Activated naive CD8-positive, alpha-beta T cell treated with anti-CD3 and anti-CD28 coated beads, Interleukin-2, amount 10 ng/mL, durations not matched to agents 7 days and 5 days (primary cell): ENCODE measurements at regions not wholly inside any gene's neighbourhood (a gene's known extent, or its start where the extent isn't known, plus 50 kb on each side); places are given as distances from the start of the nearest gene placed in this dataset.

Experiments
- ATAC-seq: fragments of 150-1000 bp; cut with Tn5 transposase; one replicate; pipeline ENCODE4 v1.10.0; 2021; ENCODE audit warnings: low read depth, moderate library complexity
- POLR2A ChIA-PET: fragments of 350-600 bp; sonication (Branson Sonifier 250); formaldehyde crosslinking; loops from one replicate; lab custom pipeline; 2021; ENCODE audit warnings: antibody characterized with exemption; lab: Charles Lee
- DNase-seq: peaks from one replicate; pipeline ENCODE4 v3.0.0; 2021
- H3K27ac Mint-ChIP-seq: one replicate; pipeline ENCODE4 v1.8.0; 2022; ENCODE audit warnings: mild to moderate bottlenecking, mixed read lengths
- H3K27me3 Mint-ChIP-seq: one replicate; pipeline ENCODE4 v1.8.0; 2022; ENCODE audit warnings: mild to moderate bottlenecking, moderate library complexity, mixed read lengths
- H3K36me3 Mint-ChIP-seq: one replicate; pipeline ENCODE4 v1.8.0; 2021; ENCODE audit warnings: mild to moderate bottlenecking, mixed read lengths
- H3K4me1 Mint-ChIP-seq: one replicate; pipeline ENCODE4 v1.8.0; 2021; ENCODE audit warnings: mixed read lengths
- H3K4me3 Mint-ChIP-seq: one replicate; pipeline ENCODE4 v1.8.0; 2022; ENCODE audit warnings: mild to moderate bottlenecking, moderate library complexity, mixed read lengths
- H3K9me3 Mint-ChIP-seq: one replicate; pipeline ENCODE4 v1.8.0; 2021; ENCODE audit warnings: mixed read lengths

- no peak for DNase-seq
- POLR2A ChIA-PET, result no interaction called here
- Mint-ChIP-seq H3K36me3 (no peaks in the 10 kb centered on the region), H3K9me3 (peaks cover 4% of the 10 kb centered on the region), H3K4me1 (no peaks in the 10 kb centered on the region), H3K27ac (no peak overlapping the region), H3K27me3 (peaks cover 12% of the 10 kb centered on the region), H3K4me3 (no peak overlapping the region)
- no peak for ATAC-seq
These were observed 243.2 kb upstream of the IRX4 start for GRCh38 chr5:2125901-2126265.

GRCh38 chr5:2125171-2125900 is 242.6 kb upstream of the IRX4 start:
- H3K4me3 Mint-ChIP-seq, result no peak overlapping the region
- no peaks in the 10 kb centered on the region for H3K36me3 Mint-ChIP-seq
- peaks cover 10% of the 10 kb centered on the region for H3K27me3 Mint-ChIP-seq

DNA sequence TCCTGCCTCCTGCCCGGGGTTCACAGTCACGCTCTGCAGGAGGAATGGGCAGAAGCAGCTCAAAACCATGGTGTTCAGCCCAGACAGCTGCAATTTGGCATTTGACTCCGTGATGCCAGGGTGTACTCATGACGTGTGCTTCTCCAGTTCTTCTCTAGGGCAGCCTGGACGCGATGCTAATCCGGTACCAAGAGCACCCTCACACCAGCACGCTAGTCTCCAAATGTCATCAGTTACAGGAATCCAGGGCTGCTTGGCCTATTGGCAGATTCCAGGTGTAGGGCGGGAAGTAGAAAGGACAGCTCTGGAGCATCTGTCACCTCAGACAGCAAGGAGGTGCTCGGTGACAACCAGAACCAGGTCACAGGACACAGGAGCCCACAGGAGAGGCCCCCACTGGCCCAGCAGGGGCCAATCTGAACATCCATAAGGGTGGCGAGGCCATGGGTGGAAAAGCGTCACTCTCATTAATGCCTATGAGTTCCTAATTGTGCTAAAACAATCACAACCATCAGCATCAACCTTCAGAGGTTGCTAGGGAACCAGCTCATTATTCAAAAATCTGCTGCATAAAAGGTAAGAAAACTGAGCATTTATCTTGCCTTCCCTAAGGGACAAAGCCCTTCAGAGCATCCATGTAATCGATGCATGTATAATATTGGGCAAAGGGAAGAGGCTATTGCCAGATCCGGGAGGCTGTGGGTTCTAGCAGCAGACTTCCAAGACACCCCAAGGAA is 241.9 kb upstream of the IRX4 start:
- POLR2A ChIA-PET, result no interaction called here
- no peaks in the 10 kb centered on the region for H3K36me3 Mint-ChIP-seq
- no peak for DNase-seq
- H3K9me3 Mint-ChIP-seq, result peaks cover 4% of the 10 kb centered on the region
- no peaks in the 10 kb centered on the region for H3K4me1 Mint-ChIP-seq
- ATAC-seq, result no peak
- H3K27me3 Mint-ChIP-seq, result peaks cover 7% of the 10 kb centered on the region
- no peak overlapping the region for H3K27ac Mint-ChIP-seq
- H3K4me3 Mint-ChIP-seq, result no peak overlapping the region

More at GRCh38 chr5:2125171-2125900, 242.6 kb upstream of the IRX4 start:
- ATAC-seq (no peak), DNase-seq (no peak)
- Mint-ChIP-seq H3K9me3 (peaks cover 4% of the 10 kb centered on the region), H3K4me1 (no peaks in the 10 kb centered on the region), H3K27ac (no peak overlapping the region)
- POLR2A ChIA-PET, result no interaction called here

DNA sequence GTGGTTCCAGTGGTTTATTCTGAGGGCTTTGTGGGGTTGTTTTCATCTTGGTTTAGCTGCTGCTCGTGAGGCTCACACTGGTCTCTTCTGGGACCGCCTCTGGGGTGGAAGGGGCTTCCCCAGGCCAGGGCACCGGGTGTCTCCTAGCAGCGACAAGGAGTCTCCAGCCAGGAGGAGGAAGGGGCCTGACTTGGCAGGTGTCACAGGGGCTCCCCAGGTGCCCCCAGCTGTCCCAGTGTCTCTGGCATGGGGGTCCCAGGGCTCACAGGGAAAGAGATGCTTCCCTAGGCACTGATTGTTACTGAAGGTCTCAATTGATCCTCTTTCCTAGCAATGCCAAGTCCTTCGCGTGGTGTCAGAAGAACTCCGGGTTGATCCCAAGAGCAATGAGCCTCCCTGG is 241.1 kb upstream of the IRX4 start:
- no peak overlapping the region for H3K4me3 Mint-ChIP-seq
- DNase-seq, result no peak
- no peak for ATAC-seq
- peaks cover 6% of the 10 kb centered on the region for H3K27me3 Mint-ChIP-seq
- POLR2A ChIA-PET, result no interaction called here
- no peak overlapping the region for H3K27ac Mint-ChIP-seq
- peaks cover 4% of the 10 kb centered on the region for H3K9me3 Mint-ChIP-seq
- no peaks in the 10 kb centered on the region for H3K4me1 Mint-ChIP-seq
- no peaks in the 10 kb centered on the region for H3K36me3 Mint-ChIP-seq

GRCh38 chr5:2120361-2120760 is 237.6 kb upstream of the IRX4 start:
- POLR2A ChIA-PET, result no interaction called here

GRCh38 chr5:2119573-2119972 is 236.8 kb upstream of the IRX4 start:
- Mint-ChIP-seq H3K9me3 (peaks cover 4% of the 10 kb centered on the region), H3K27me3 (no peaks in the 10 kb centered on the region), H3K27ac (no peak overlapping the region), H3K36me3 (no peaks in the 10 kb centered on the region), H3K4me3 (no peak overlapping the region), H3K4me1 (no peaks in the 10 kb centered on the region)
- DNase-seq (no peak), ATAC-seq (no peak)
- POLR2A ChIA-PET, result no interaction called here

More at GRCh38 chr5:2120361-2120760, 237.6 kb upstream of the IRX4 start:
- no peak for DNase-seq
- Mint-ChIP-seq H3K27me3 (no peaks in the 10 kb centered on the region), H3K36me3 (no peaks in the 10 kb centered on the region), H3K4me1 (no peaks in the 10 kb centered on the region), H3K27ac (no peak overlapping the region), H3K4me3 (no peak overlapping the region), H3K9me3 (peaks cover 4% of the 10 kb centered on the region)
- ATAC-seq, result no peak

DNA sequence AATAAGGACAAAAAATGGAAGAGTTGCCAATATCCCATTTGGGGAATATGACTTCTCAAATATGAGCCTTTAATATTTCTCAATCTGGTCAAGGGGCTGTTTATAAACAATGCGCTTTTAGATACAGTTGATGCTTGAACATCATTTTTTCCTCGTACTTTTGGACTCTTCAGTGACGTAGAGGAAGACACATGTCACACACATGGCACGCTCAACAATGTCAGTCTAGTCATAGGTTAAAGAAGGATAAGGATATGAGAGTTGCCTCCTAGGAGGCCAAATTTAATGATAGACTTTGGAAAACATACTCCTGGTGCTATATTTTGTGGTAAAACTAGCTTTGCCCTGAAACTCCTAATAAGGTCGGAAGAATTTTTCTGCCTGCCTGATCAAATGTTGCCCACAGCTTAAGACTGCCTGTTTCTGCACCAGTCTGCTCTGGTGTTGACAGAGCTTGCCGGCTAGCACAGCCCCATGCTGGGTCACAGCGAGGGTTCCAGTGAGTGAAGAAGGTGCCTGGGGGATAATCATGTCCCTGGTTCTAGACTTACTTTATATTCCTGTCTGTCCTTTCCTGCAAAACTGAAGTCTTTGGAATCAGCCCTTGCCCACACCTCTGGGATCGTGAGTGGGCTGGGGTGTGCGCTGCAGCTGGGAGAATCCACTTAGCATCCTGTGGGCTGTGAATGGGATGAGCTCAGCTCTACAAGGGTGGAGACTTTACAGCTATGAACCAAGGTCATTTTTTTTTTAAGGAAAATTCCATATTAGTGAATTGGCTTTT is 230.8 kb upstream of the IRX4 start:
- Mint-ChIP-seq H3K27ac (no peak overlapping the region), H3K27me3 (no peaks in the 10 kb centered on the region), H3K4me1 (no peaks in the 10 kb centered on the region), H3K36me3 (no peaks in the 10 kb centered on the region), H3K9me3 (no peaks in the 10 kb centered on the region), H3K4me3 (no peak overlapping the region)
- ATAC-seq (no peak), DNase-seq (no peak)
- POLR2A ChIA-PET, result no interaction called here

DNA sequence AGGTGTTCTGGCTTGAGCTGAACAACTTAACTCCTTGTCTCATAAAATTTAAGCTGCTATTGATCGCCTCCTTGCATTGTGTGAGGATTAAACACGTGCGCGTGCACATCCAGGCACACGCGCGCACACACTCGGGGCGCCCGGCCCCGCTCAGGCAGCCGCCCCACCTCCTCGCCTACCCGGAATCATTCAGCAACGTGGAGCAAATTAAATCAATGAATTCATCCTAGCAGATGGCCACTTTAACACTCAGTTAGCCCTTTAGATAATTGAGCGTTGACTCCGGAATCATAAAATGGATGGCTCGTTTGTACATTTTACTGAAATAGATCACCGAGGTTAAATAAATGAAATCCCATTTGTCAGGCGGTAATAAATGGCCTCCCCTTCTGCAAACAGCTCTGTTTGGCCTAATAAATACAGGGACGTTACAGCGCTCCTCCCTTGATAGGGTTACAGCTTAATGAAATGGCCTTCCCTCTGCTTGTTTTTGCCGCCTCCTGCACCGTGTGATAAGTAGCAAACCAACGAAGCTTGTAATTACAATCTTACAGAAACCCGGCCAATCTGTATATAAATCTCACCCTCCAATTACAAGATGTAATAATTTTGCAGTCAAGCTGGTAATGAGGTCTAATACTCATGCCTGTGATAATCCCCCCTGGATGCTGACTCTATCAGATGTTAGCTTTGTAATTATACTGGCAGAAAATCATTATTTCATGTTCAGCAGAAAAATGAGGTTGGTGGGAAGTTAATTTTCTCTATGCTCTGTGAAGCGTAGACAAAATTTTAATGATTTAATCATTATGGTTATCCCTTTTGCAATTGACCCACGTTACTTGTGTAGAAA is 229.7 kb upstream of the IRX4 start:
- H3K4me3 Mint-ChIP-seq, result no peak overlapping the region
- no peaks in the 10 kb centered on the region for H3K4me1 Mint-ChIP-seq
- DNase-seq, result no peak
- POLR2A ChIA-PET, result no interaction called here
- no peak for ATAC-seq
- H3K27ac Mint-ChIP-seq, result no peak overlapping the region
- no peaks in the 10 kb centered on the region for H3K9me3 Mint-ChIP-seq
- no peaks in the 10 kb centered on the region for H3K27me3 Mint-ChIP-seq
- H3K36me3 Mint-ChIP-seq, result no peaks in the 10 kb centered on the region

DNA sequence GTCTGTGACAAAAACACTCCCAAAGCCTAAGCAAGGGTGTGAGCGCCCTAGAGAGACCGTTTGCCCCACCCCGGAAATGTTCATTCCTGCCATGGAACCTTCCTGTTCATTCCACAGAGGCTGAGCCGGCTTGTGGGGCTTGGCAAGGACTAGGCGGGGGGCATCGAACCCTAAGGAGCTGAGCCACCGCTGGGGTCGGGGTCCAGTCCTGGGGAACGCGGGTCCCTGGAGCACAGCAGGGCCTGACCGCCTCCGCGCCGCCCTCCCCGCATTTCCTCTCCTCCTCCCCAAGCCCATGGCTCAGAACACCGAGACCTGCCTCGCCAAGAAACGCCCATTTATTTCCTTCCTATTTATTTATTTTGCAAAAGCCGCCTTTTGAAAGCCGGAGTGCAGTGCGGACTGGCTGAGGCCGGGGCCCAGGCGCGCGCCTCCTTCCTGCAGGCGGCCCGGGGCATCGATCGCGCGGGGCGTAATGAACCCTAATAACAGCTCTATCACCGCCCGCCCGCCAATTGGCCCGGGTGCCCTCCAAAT is 228.9 kb upstream of the IRX4 start:
- no peaks in the 10 kb centered on the region for H3K9me3 Mint-ChIP-seq
- H3K27ac Mint-ChIP-seq, result no peak overlapping the region
- ATAC-seq, result no peak

DNA sequence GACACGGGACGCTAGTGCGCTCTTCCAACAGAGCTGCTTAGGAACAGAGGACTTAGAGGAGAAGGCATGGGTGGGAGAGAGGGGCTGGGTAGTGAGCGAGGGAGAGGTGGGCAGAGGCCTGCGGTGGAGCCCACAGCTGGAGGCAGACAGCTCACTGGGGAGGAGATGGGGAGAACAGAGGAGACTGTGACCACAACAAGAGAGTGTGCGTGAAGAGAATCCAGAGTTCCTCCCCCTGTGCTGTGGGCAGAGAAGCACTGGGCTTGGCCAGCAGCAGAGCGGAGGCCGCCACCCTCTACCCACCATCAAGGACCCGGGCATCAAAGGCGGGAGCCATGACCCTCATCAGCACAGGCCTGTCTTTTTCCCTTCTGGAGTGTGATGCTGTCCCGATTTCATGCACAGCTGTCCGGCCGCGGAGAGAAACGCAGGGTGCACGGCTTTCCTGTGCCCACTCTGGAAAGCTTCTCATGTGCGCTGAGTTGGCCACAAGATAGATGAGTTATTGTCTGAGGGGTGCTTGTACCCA is 228.3 kb upstream of the IRX4 start:
- Mint-ChIP-seq H3K4me1 (no peaks in the 10 kb centered on the region), H3K27me3 (no peaks in the 10 kb centered on the region), H3K4me3 (no peak overlapping the region), H3K27ac (no peak overlapping the region), H3K36me3 (no peaks in the 10 kb centered on the region), H3K9me3 (peaks cover 1% of the 10 kb centered on the region)
- POLR2A ChIA-PET, result no interaction called here
- no peak for DNase-seq
- ATAC-seq, result no peak

More for the DNA sequence above, 228.9 kb upstream of the IRX4 start:
- Mint-ChIP-seq H3K27me3 (no peaks in the 10 kb centered on the region), H3K4me3 (no peak overlapping the region), H3K4me1 (no peaks in the 10 kb centered on the region), H3K36me3 (no peaks in the 10 kb centered on the region)
- POLR2A ChIA-PET, result no interaction called here
- no peak for DNase-seq

DNA sequence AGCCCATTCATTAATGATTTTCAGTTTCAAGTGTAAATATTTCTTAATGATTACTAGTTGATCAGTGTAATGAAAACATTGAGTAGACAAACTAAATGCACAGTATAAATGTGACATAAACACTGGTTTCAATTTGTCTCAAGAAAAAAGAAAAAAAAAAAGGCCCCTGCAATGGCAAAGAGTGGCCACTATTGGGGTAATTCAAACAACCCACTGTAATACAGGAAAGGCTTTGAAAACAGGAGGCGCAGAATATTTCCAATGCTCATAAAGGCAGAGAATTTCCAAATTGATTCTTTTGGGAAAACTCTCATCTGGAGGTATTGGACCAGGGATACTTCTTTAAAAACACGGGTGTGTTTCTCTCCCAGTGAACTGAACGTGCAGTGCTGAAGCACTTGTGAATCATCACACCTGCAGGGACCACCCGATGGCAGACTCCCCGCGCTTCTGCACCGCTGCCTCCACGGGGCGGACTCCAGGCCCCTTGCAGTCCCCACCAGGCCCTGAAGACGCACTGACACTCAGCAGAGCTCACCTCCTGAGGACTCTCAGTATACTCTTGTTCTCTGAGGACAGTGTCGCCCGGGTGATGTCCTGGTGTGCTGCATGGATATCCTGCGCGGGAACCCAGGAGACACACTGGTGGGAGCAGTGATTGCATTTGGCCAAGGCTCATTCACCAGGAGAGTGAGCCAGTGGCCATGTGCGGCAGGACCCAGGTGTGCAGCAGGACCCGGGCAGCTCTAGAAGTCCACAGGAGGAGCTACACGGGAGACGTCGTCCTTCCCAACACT is 227.6 kb upstream of the IRX4 start:
- no peaks in the 10 kb centered on the region for H3K36me3 Mint-ChIP-seq
- H3K4me1 Mint-ChIP-seq, result no peaks in the 10 kb centered on the region
- H3K9me3 Mint-ChIP-seq, result peaks cover 6% of the 10 kb centered on the region
- peaks cover 4% of the 10 kb centered on the region for H3K27me3 Mint-ChIP-seq
- H3K27ac Mint-ChIP-seq, result no peak overlapping the region
- H3K4me3 Mint-ChIP-seq, result no peak overlapping the region
- ATAC-seq (no peak), DNase-seq (no peak)
- POLR2A ChIA-PET, result no interaction called here

DNA sequence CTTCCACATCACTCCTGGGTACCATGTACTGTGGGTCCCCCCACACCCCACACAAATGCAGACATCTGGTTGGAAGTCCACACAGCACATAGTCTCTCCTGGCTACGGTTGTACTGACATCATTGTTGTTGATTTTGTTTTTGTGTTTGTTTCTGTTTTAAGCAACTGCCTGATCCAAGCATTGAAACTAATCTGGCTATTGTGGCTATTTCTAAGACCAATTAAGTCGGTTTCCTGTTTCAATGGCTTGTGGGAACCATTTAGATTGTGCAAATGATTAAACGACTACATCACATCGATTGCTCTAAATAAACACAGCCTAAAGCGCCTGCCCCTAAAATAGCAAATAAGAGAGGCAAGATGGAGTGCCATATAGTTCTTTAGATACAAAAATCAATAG is 226.8 kb upstream of the IRX4 start:
- ATAC-seq (no peak), DNase-seq (no peak)
- Mint-ChIP-seq H3K9me3 (peaks cover 6% of the 10 kb centered on the region), H3K27me3 (peaks cover 4% of the 10 kb centered on the region), H3K4me1 (no peaks in the 10 kb centered on the region), H3K36me3 (no peaks in the 10 kb centered on the region), H3K27ac (no peak overlapping the region), H3K4me3 (no peak overlapping the region)
- POLR2A ChIA-PET, result no interaction called here
